Activated CD4-positive, alpha-beta T cell treated with anti-CD3 and anti-CD28 coated beads for 36 hours (primary cell): ENCODE measurements at regions not wholly inside any gene's neighbourhood (a gene's known extent, or its start where the extent isn't known, plus 50 kb on each side); places are given as distances from the start of the nearest gene placed in this dataset.

Experiments
- ATAC-seq: fragments of 200-7000 bp; cut with Tn5 transposase; one replicate; pipeline ENCODE4 v1.10.0; 2021; ENCODE audit warnings: mild to moderate bottlenecking, moderate library complexity
- CTCF ChIA-PET: fragments of 350-600 bp; sonication (Branson Sonifier 250); formaldehyde crosslinking; loops from one replicate; lab custom pipeline; 2021; ENCODE audit warnings: antibody characterized with exemption; lab: Charles Lee
- POLR2A ChIA-PET: fragments of 350-600 bp; sonication (Branson Sonifier 250); formaldehyde crosslinking; loops from one replicate; lab custom pipeline; 2021; ENCODE audit warnings: antibody characterized with exemption, inconsistent platforms; lab: Charles Lee
- DNase-seq: peaks from one replicate; pipeline ENCODE4 v3.0.0-alpha.2; 2020
- H3K27ac Mint-ChIP-seq: one replicate; pipeline ENCODE4 v1.8.0; 2021; ENCODE audit warnings: mixed read lengths
- H3K27me3 Mint-ChIP-seq: one replicate; pipeline ENCODE4 v1.8.0; 2021; ENCODE audit warnings: mixed read lengths
- H3K36me3 Mint-ChIP-seq: one replicate; pipeline ENCODE4 v1.8.0; 2021; ENCODE audit warnings: low read depth, mixed read lengths
- H3K4me1 Mint-ChIP-seq: one replicate; pipeline ENCODE4 v1.8.0; 2021; ENCODE audit warnings: mixed read lengths
- H3K4me3 Mint-ChIP-seq: one replicate; pipeline ENCODE4 v1.8.0; 2021; ENCODE audit warnings: mild to moderate bottlenecking, moderate library complexity, mixed read lengths
- H3K9me3 Mint-ChIP-seq: one replicate; pipeline ENCODE4 v1.8.0; 2021; ENCODE audit warnings: low read depth, mixed read lengths
- intact Hi-C, 2 experiments: fragments of 100-400 bp; cut with DNase I in 1 of 2; cut with micrococcal nuclease in 1 of 2; formaldehyde crosslinking; loops; one replicate each; pipeline versions ENCODE4 v1.14.2 to v1.15.1; 2022 to 2024; cut with DNase I, micrococcal nuclease

GRCh38 chr2:240292619-240293525, 142.6 kb upstream of the GPC1 start:
- no peaks in the 10 kb centered on the region for H3K4me1 Mint-ChIP-seq
- H3K4me3 Mint-ChIP-seq: no peak overlapping the region
- DNase-seq (no peak), ATAC-seq (no peak)
- intact Hi-C loops: no loop called here
- no peaks in the 10 kb centered on the region for H3K36me3 Mint-ChIP-seq
- ChIA-PET CTCF (no interaction called here), POLR2A (no interaction called here)
- H3K27me3 Mint-ChIP-seq: no peaks in the 10 kb centered on the region
- no peak overlapping the region for H3K27ac Mint-ChIP-seq
- H3K9me3 Mint-ChIP-seq: no peaks in the 10 kb centered on the region

- H3K4me3 Mint-ChIP-seq: no peak overlapping the region
- ChIA-PET CTCF (no interaction called here), POLR2A (no interaction called here)
- no peaks in the 10 kb centered on the region for H3K36me3 Mint-ChIP-seq
- no peaks in the 10 kb centered on the region for H3K9me3 Mint-ChIP-seq
- DNase-seq (no peak), ATAC-seq (no peak)
- intact Hi-C loops: no loop called here
- no peaks in the 10 kb centered on the region for H3K27me3 Mint-ChIP-seq
- no peak overlapping the region for H3K27ac Mint-ChIP-seq
- no peaks in the 10 kb centered on the region for H3K4me1 Mint-ChIP-seq
Measured at GRCh38 chr2:240293557-240294461, 141.7 kb upstream of the GPC1 start.

GRCh38 chr2:240294514-240294913, 140.9 kb upstream of the GPC1 start:
- CTCF ChIA-PET: no interaction called here
- POLR2A ChIA-PET: no interaction called here
- Mint-ChIP-seq H3K27ac (no peak overlapping the region), H3K36me3 (no peaks in the 10 kb centered on the region), H3K4me1 (no peaks in the 10 kb centered on the region), H3K9me3 (no peaks in the 10 kb centered on the region), H3K4me3 (no peak overlapping the region), H3K27me3 (no peaks in the 10 kb centered on the region)
- intact Hi-C loops: no loop called here
- ATAC-seq (no peak), DNase-seq (no peak)

- Mint-ChIP-seq H3K36me3 (no peaks in the 10 kb centered on the region), H3K27me3 (no peaks in the 10 kb centered on the region), H3K4me1 (no peaks in the 10 kb centered on the region), H3K4me3 (no peak overlapping the region), H3K9me3 (no peaks in the 10 kb centered on the region), H3K27ac (no peak overlapping the region)
- CTCF ChIA-PET: interaction anchor here (0.8 kb wide), 1 partner anchor 686 kb away, joined by 3 read pairs; no protein-coding TSS in a partner anchor
- intact Hi-C loops: no loop called here
- DNase-seq (no peak), ATAC-seq (no peak)
- POLR2A ChIA-PET: no interaction called here
Measured at GRCh38 chr2:240295256-240296103, 140.0 kb upstream of the GPC1 start.

- Mint-ChIP-seq H3K4me3 (no peak overlapping the region), H3K27ac (no peak overlapping the region), H3K27me3 (no peaks in the 10 kb centered on the region), H3K36me3 (no peaks in the 10 kb centered on the region), H3K9me3 (no peaks in the 10 kb centered on the region), H3K4me1 (no peaks in the 10 kb centered on the region)
- intact Hi-C loops: no loop called here
- DNase-seq (no peak), ATAC-seq (no peak)
- ChIA-PET POLR2A (no interaction called here), CTCF (interaction anchor here (0.8 kb wide), 1 partner anchor 685 kb away, joined by 3 read pairs; no protein-coding TSS in a partner anchor)
Measured at GRCh38 chr2:240296104-240296406, 139.4 kb upstream of the GPC1 start.

- POLR2A ChIA-PET: no interaction called here
- no peaks in the 10 kb centered on the region for H3K27me3 Mint-ChIP-seq
- no peak for ATAC-seq
- H3K36me3 Mint-ChIP-seq: no peaks in the 10 kb centered on the region
- no peaks in the 10 kb centered on the region for H3K4me1 Mint-ChIP-seq
- no peak for DNase-seq
- H3K4me3 Mint-ChIP-seq: no peak overlapping the region
- CTCF ChIA-PET: interaction anchor here (0.8 kb wide), 1 partner anchor 685 kb away, joined by 3 read pairs; no protein-coding TSS in a partner anchor
- H3K9me3 Mint-ChIP-seq: no peaks in the 10 kb centered on the region
- H3K27ac Mint-ChIP-seq: no peak overlapping the region
- intact Hi-C loops: no loop called here
Measured at GRCh38 chr2:240296476-240297255, 138.8 kb upstream of the GPC1 start.

GRCh38 chr2:240297256-240298116, 138.0 kb upstream of the GPC1 start:
- H3K36me3 Mint-ChIP-seq: no peaks in the 10 kb centered on the region
- DNase-seq (no peak), ATAC-seq (no peak)
- POLR2A ChIA-PET: no interaction called here
- H3K4me3 Mint-ChIP-seq: no peak overlapping the region
- H3K9me3 Mint-ChIP-seq: no peaks in the 10 kb centered on the region
- H3K4me1 Mint-ChIP-seq: no peaks in the 10 kb centered on the region
- no peak overlapping the region for H3K27ac Mint-ChIP-seq
- CTCF ChIA-PET: no interaction called here
- peaks cover 3% of the 10 kb centered on the region for H3K27me3 Mint-ChIP-seq
- intact Hi-C loops: no loop called here

- Mint-ChIP-seq H3K9me3 (no peaks in the 10 kb centered on the region), H3K27me3 (peaks cover 3% of the 10 kb centered on the region), H3K4me3 (no peak overlapping the region), H3K4me1 (no peaks in the 10 kb centered on the region), H3K36me3 (no peaks in the 10 kb centered on the region), H3K27ac (no peak overlapping the region)
- POLR2A ChIA-PET: no interaction called here
- no peak for ATAC-seq
- intact Hi-C loops: no loop called here
- DNase-seq: no peak
- CTCF ChIA-PET: no interaction called here
Measured at GRCh38 chr2:240298117-240298790, 137.2 kb upstream of the GPC1 start.

GRCh38 chr2:240298803-240299709, 136.4 kb upstream of the GPC1 start:
- ChIA-PET CTCF (no interaction called here), POLR2A (no interaction called here)
- Mint-ChIP-seq H3K9me3 (no peaks in the 10 kb centered on the region), H3K27ac (no peak overlapping the region), H3K4me1 (no peaks in the 10 kb centered on the region), H3K36me3 (no peaks in the 10 kb centered on the region), H3K27me3 (peaks cover 3% of the 10 kb centered on the region), H3K4me3 (no peak overlapping the region)
- ATAC-seq (no peak), DNase-seq (no peak)
- intact Hi-C loops: no loop called here
